GM18867 (cell line): ENCODE measurements at regions not wholly inside any gene's neighbourhood (a gene's known extent, or its start where the extent isn't known, plus 50 kb on each side); places are given as distances from the start of the nearest gene placed in this dataset.
A peak's percentile ranks its signal among the peaks of the same experiment; 100 is the strongest.
"Not testable (repeated sequence)": the region's sequence is repeated elsewhere in the genome, so short reads cannot be mapped to it uniquely, and the experiment has no call there.

Source experiments
- ATAC-seq: cut with Tn5 transposase; IDR thresholded peaks from one replicate; pipeline ENCODE4 v1.9.1; 2021; ENCODE audit warnings: mild to moderate bottlenecking, moderate library complexity; ENCODE audit not compliant: unreplicated experiment

- no peak for ATAC-seq
Observed at GRCh38 chr1:190809312-190809711, 331.6 kb upstream of the BRINP3 start.

- no peak for ATAC-seq
Observed at GRCh38 chr1:190812996-190813395, 335.3 kb upstream of the BRINP3 start.

DNA sequence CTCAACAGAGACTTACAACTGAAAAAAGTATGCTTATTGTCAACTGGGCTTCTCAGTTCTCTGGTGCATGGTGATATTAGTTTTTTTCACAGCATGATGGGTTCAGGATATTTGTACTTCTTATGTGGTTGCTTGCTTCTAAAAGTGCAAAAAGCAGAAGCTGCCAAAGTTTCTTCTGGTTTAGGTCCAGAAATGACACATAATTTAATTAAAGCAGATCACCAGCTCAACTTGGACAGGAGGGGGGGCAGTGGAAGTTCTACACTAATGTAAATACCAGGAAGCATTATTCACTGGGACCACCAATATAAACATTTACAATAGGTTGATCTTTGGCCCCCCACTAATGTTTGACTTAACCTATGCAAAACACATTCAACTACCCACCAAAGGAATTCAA lies 354.8 kb upstream of the BRINP3 start:
- no peak for ATAC-seq

DNA sequence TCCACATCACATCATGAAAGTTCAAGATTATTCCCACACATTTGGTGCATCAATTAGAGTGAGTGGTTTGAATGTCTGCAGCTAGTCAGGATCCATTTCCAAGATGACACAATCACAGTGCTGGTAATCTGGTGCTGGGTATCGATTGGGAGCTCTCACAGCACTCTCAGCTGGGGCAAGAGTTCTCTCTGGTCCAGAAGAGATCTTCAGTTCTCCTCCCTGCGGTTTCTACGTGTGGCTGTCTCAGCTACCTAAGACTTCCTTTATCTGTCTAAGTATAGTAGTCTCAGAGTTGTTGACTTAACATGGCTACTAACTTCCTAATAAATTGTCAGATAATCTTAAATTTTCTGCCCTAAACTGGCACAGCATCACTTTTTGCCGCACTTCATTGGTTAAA lies 358.0 kb upstream of the BRINP3 start:
- ATAC-seq = no peak

- ATAC-seq = not testable (repeated sequence)
Observed at GRCh38 chr1:190837200-190837599, 359.5 kb upstream of the BRINP3 start.

GRCh38 chr1:190837888-190838287 lies 360.2 kb upstream of the BRINP3 start:
- ATAC-seq = no peak

DNA sequence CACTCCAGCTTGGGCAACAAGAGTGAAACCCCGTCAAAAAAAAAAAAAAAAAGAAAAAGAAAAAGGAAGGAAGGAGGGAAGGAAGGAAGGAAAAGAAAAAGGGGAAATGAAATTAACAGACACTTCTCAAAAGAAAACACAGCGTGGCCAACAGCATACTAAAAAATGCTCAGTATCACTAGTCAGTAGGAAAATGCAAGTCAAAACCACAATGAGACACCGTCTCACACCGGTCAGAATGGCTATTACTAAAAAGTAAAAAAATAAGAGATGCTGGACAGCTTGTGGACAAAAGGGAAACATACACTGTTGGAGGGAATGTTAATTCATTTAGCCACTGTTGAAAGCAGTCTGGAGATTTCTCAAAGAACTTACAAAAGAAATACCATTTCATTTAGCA lies 369.5 kb upstream of the BRINP3 start:
- peak; percentile 52 for ATAC-seq

- no peak for ATAC-seq
Observed at GRCh38 chr1:190849346-190849745, 371.7 kb upstream of the BRINP3 start.

GRCh38 chr1:190852611-190853010 lies 374.9 kb upstream of the BRINP3 start:
- no peak for ATAC-seq

DNA sequence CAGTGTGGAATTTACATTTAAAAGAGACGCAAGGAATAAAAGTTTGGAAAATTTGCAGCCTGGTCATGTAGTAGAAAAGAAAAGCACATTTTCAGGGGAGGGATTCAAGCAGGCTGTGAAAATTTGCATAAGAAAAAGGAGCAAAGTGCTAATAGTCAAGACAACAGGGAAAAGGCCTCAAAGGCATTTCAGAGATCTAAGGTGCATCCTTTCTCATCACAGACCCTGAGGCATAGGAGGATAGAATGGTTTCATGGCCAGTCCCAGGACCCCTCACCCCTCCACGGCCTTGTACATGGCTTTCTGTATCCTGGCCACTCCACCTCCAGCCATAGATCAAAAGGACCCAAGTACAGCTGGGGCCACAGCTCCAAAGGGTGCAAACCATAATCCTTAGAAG lies 380.5 kb upstream of the BRINP3 start:
- ATAC-seq = no peak

GRCh38 chr1:190864013-190864641 lies 386.5 kb upstream of the BRINP3 start:
- no peak for ATAC-seq

- ATAC-seq = no peak
Observed at GRCh38 chr1:190880352-190880751, 402.7 kb upstream of the BRINP3 start.

GRCh38 chr1:190881064-190881463 lies 403.4 kb upstream of the BRINP3 start:
- ATAC-seq = no peak

- no peak for ATAC-seq
Observed at GRCh38 chr1:190897233-190897632, 419.6 kb upstream of the BRINP3 start.

GRCh38 chr1:190904091-190904695 lies 426.5 kb upstream of the BRINP3 start:
- ATAC-seq = no peak

DNA sequence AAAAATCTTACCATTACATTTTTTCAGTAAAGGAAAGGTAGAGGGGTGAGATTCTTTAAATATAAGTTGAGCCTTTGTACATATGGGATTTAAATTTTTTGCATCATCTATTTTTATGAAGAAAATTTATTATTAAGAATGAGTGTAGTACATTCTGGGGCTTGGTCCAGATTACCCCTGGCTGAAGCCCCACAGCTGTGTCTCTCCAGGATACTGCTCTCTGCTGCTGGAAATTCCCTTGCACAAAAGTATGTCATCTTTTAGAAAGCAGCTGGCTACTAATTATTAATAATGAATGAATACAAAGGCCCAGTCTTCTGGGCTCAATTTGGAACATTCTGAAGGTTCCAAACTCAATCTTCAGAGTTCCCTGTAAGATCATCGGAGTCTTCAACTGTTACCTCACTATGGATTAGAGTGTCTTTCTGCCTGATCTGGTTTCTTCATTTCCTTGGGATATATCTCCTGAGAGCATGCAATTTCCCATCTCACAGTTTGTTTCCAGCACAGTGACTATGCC lies 428.6 kb upstream of the BRINP3 start:
- no peak for ATAC-seq

DNA sequence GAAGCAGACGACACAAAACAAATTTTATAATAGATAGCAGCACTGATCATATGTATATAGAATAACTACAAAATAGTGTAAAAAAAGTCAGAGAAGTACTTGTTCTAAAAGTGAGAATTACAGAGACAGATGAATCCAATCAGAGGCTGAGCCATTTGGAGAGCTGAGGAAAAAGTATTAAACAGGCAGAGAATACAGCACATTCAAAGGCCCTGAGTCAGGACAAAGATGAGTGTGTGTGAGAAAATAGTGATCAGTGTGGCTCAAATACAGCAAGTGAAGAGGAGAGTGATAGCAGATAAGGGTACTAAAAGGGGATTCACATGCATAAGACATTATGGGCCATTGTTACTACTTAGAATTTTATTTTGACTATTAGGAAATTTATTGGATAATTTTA lies 430.6 kb upstream of the BRINP3 start:
- ATAC-seq = no peak

GRCh38 chr1:190908691-190909090 lies 431.0 kb upstream of the BRINP3 start:
- no peak for ATAC-seq

- no peak for ATAC-seq
Observed at GRCh38 chr1:190935925-190936324, 458.3 kb upstream of the BRINP3 start.

- no peak for ATAC-seq
Observed at GRCh38 chr1:190936337-190936736, 458.7 kb upstream of the BRINP3 start.

DNA sequence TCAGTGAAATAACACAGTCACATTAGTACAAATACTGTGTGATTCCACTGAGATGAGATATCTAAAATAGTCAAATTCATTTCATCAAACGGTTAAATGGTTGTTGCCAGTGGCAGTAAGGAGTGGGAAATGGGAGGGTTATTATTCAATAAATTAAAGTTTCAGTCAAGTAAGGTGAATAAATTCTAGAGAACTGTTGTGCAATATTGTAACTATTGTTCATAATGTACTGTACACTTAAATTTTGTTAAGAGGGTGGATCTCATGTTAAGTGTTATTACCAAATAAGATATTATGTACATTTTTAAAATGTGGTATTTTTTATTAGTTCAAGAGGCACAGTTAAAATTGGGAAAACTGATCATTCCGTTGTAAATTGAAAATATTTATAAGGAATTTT lies 463.3 kb upstream of the BRINP3 start:
- ATAC-seq = no peak

- ATAC-seq = no peak
Observed at GRCh38 chr1:190942475-190942874, 464.8 kb upstream of the BRINP3 start.

GRCh38 chr1:190943722-190944121 lies 466.1 kb upstream of the BRINP3 start:
- not testable (repeated sequence) for ATAC-seq
